Fibroblast of villous mesenchyme (primary cell): ENCODE measurements at regions not wholly inside any gene's neighbourhood (a gene's known extent, or its start where the extent isn't known, plus 50 kb on each side); places are given as distances from the start of the nearest gene placed in this dataset.

ENCODE experiments used
- DNase-seq: peaks from one replicate; pipeline ENCODE4 v3.0.0-alpha.2; 2010; ENCODE audit warnings: low read depth
- H3K4me3 ChIP-seq: 2 replicates; pipeline ENCODE4 v1.5.1; 2011; ENCODE audit warnings: low read depth, mild to moderate bottlenecking, low read length
- CTCF ChIP-seq: IDR thresholded peaks from 2 replicates; pipeline ENCODE4 v1.5.1; 2012; ENCODE audit warnings: low read depth, mild to moderate bottlenecking, low read length; ENCODE audit not compliant: insufficient read depth

DNA sequence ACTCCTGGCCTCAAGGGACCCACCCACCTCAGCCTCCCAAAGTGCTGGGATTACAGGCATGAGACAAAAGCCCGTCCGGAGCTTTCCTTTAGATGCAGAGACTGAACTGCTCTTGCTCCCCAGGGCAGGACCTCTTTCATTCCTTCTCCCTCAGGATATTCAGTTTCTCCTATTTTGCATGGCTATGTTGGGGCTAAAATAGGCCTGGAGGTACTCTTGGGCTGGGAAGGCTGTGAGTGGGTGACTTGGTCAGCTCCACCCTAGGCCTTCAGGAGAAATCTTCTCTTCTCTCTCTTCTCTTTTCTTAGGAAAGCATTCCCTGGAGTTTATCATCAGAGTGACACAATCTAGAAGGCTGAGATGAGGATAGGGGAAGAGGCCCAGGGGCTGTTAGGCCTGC lies 126.4 kb downstream of the LRRC70 start:
- no peak overlapping the region for H3K4me3 ChIP-seq
- DNase-seq: no peak
- no peak for TF ChIP-seq CTCF

GRCh38 chr5:62702126-62702525 lies 123.5 kb downstream of the LRRC70 start:
- no peak overlapping the region for H3K4me3 ChIP-seq
- DNase-seq: no peak
- no peak for TF ChIP-seq CTCF

DNA sequence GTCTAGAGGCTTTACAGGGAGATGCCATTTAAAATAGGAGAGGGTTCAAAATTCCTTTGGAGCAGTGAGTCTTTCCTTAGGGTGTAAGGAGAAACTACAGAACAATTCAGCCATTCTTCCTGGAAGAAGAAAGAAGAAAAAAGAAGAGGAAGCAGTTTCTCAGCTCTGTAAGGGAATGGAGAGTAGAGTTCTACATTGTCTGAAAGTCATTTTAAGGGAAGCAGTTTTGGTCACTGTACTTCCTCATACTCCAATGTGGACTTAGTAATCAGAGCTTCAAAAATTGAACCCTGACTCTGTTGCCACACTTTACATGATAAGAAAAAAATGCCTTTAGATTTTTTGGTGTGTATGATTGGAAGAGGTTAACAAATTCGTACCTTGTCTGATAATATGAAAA lies 122.4 kb downstream of the LRRC70 start:
- TF ChIP-seq CTCF: no peak
- DNase-seq: no peak
- no peak overlapping the region for H3K4me3 ChIP-seq

GRCh38 chr5:62698756-62699155 lies 120.1 kb downstream of the LRRC70 start:
- no peak for TF ChIP-seq CTCF
- DNase-seq: no peak

GRCh38 chr5:62695274-62695673 lies 116.7 kb downstream of the LRRC70 start:
- no peak for TF ChIP-seq CTCF
- no peak overlapping the region for H3K4me3 ChIP-seq
- no peak for DNase-seq

More at GRCh38 chr5:62698756-62699155, 120.1 kb downstream of the LRRC70 start:
- H3K4me3 ChIP-seq: no peak overlapping the region

- no peak for TF ChIP-seq CTCF
- no peak overlapping the region for H3K4me3 ChIP-seq
- no peak for DNase-seq
Measured at GRCh38 chr5:62692946-62693713, 114.5 kb downstream of the LRRC70 start.

DNA sequence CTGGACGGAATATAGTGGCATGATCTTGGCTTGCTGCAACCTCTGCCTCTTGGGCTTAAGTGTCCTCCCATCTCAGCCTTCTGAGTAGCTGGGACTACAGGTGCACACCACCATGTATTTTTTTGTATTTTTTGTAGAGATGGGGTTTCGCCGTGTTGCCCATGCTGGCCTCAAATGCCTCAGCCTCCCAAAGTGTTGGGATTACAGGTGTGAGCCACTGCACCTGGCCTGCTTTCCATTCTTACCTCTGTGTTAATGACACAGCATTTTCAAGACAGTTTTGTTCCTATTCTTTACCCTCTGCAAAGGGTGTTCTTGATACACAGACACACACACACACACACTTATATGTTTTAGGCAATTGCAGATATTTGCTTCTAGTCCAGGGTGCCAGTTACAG lies 113.3 kb downstream of the LRRC70 start:
- DNase-seq: no peak
- TF ChIP-seq CTCF: no peak
- H3K4me3 ChIP-seq: no peak overlapping the region
